Uterus (tissue), 3 donors: ENCODE measurements at regions not wholly inside any gene's neighbourhood (a gene's known extent, or its start where the extent isn't known, plus 50 kb on each side); places are given as distances from the start of the nearest gene placed in this dataset.

Experiments used
- DNase-seq, 2 donors: peaks; one replicate each; pipeline ENCODE4 v3.0.0-alpha.2; 2019 to 2020
- H3K27ac ChIP-seq, 2 donors: fragments of 200-600 bp; sonication (generic); 1 replicate in 1 of 2; 2 replicates in 1 of 2; pipeline ENCODE4 v1.5.1; 2016 to 2018
- H3K27me3 ChIP-seq, 2 donors: fragments of 200-600 bp; sonication (generic); one replicate each; pipeline ENCODE4 v1.5.1; 2018 to 2019; ENCODE audit warnings: control low read depth in 1 of 2
- H3K36me3 ChIP-seq, 2 donors: fragments of 200-600 bp; sonication (generic); one replicate each; pipeline ENCODE4 v1.5.1; 2019; ENCODE audit warnings: control low read depth in 1 of 2
- H3K4me1 ChIP-seq, 2 donors: fragments of 200-600 bp; sonication (generic); one replicate each; pipeline ENCODE4 v1.5.1; 2018 to 2019; ENCODE audit warnings: control low read depth in 1 of 2
- H3K4me3 ChIP-seq, 2 donors: fragments of 200-600 bp; sonication (generic); 1 replicate in 1 of 2; 2 replicates in 1 of 2; pipeline ENCODE4 v1.5.1; 2018 to 2019; ENCODE audit warnings: mild to moderate bottlenecking in 1 of 2
- H3K9me3 ChIP-seq, 2 donors: fragments of 200-600 bp; sonication (generic); one replicate each; pipeline ENCODE4 v1.5.1; 2019; ENCODE audit warnings: control low read depth in 1 of 2
- CTCF ChIP-seq, 4 experiments: fragments of 200-600 bp in 2 of 4; fragments of 450-650 bp in 2 of 4; sonication (generic) in 2 of 4; IDR thresholded peaks; one replicate each; pipeline ENCODE4 v1.5.1; 2016 to 2019; ENCODE audit warnings: antibody characterized with exemption in 4 of 4, mild to moderate bottlenecking in 2 of 4, moderate library complexity in 1 of 4
- POLR2A ChIP-seq, 2 donors: fragments of 450-650 bp; IDR thresholded peaks; one replicate each; pipeline ENCODE4 v1.6.1; 2016; ENCODE audit warnings: antibody characterized with exemption in 2 of 2, mild to moderate bottlenecking in 1 of 2, moderate library complexity in 1 of 2
- intact Hi-C: fragments of 100-400 bp; cut with DNase I; formaldehyde crosslinking; loops from one replicate; pipeline ENCODE4 v1.15.1; 2023; ENCODE audit warnings: low total_unique reads
- donor health status: DM: yes; HTN: yes; CAD: no.

DNA sequence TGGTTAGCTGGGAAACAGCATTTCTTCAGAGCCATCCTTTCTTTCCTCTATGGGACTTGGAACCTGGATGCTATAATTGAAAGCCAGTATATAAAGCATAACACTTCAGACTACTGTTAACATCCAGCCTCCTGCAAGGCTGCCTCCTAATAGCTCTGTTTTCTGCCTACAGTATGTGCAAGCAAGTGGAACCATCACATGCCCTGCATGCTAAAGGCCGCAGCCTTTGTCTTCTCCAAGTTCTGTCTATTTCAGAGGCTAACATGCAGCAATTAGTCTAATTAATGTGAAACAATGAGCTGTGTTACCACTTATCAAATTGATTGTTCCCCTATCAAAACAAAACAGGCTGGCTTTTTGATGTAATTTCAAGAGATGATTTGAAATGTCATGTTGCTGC is 82.7 kb upstream of the ESRRG start:
- TF ChIP-seq CTCF (IDR thresholded peaks at IDR 0.05) (no peak), POLR2A (IDR thresholded peaks at IDR 0.05) (no peak)
- Histone ChIP-seq H3K4me1 (no peaks in the 10 kb centered on the region), H3K4me3 (no peak overlapping the region), H3K9me3 (no peaks in the 10 kb centered on the region), H3K27ac (no peak overlapping the region), H3K36me3 (no peaks in the 10 kb centered on the region), H3K27me3 (no peaks in the 10 kb centered on the region)
- intact Hi-C loops = no loop called here
- no peak for DNase-seq

DNA sequence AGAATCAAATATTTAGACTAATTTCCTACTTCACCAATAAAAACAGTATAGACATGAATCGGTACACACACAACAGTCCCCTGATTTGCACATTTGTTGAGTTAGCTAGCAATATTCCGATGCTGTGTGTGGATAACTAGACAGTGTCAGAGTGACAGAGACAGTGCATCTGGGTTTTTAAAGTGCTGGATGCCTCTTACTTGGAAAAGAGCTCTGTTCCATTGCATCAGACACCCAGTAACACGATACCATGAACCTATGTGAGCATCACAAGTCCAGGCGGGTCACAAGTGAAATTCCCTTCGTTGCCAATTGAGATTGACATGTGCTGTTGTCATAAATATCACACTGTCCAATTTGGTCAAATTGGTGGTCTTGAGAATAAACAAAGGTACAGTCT is 82.0 kb upstream of the ESRRG start:
- no peaks in the 10 kb centered on the region for H3K4me1 ChIP-seq
- TF ChIP-seq POLR2A (IDR thresholded peaks at IDR 0.05) (no peak), CTCF (IDR thresholded peaks at IDR 0.05) (no peak)
- no peaks in the 10 kb centered on the region for H3K9me3 ChIP-seq
- H3K27ac ChIP-seq = no peak overlapping the region
- no peaks in the 10 kb centered on the region for H3K36me3 ChIP-seq
- DNase-seq = no peak
- H3K27me3 ChIP-seq = no peaks in the 10 kb centered on the region
- no peak overlapping the region for H3K4me3 ChIP-seq
- intact Hi-C loops = no loop called here

GRCh38 chr1:216804111-216804510 is 80.9 kb upstream of the ESRRG start:
- no peak for DNase-seq
- TF ChIP-seq CTCF (IDR thresholded peaks at IDR 0.05) (no peak), POLR2A (IDR thresholded peaks at IDR 0.05) (no peak)
- H3K9me3 ChIP-seq = no peaks in the 10 kb centered on the region

DNA sequence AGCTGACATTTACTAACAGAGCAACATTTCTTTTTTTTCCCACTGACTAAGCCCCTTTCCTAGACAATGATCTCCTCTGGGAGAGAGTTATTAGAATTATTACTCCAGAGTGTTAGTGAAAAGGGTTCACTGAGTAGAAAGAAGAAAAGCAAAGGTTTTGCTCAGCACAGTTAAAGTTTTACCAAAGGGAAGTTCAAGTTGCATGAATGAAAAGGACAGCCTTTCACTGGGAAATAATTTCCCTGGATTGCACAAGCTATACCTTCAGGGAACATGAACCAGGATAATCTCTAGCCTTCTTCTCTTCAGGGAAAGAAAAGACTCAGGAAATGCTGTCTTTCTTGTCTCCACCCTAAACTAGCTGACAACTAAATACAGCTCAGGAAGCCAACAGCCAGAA is 71.4 kb upstream of the ESRRG start:
- no peak for DNase-seq
- Histone ChIP-seq H3K27me3 (no peaks in the 10 kb centered on the region), H3K9me3 (no peaks in the 10 kb centered on the region), H3K36me3 (no peaks in the 10 kb centered on the region), H3K27ac (no peak overlapping the region), H3K4me3 (no peak overlapping the region), H3K4me1 (no peaks in the 10 kb centered on the region)
- intact Hi-C loops = no loop called here
- TF ChIP-seq POLR2A (IDR thresholded peaks at IDR 0.05) = no peak
- TF ChIP-seq CTCF (IDR thresholded peaks at IDR 0.05) = no peak

More at GRCh38 chr1:216804111-216804510, 80.9 kb upstream of the ESRRG start:
- no peak overlapping the region for H3K27ac ChIP-seq
- H3K36me3 ChIP-seq = no peaks in the 10 kb centered on the region
- no peaks in the 10 kb centered on the region for H3K4me1 ChIP-seq
- intact Hi-C loops = no loop called here
- H3K27me3 ChIP-seq = no peaks in the 10 kb centered on the region
- no peak overlapping the region for H3K4me3 ChIP-seq

- H3K4me3 ChIP-seq = no peak overlapping the region
- H3K27me3 ChIP-seq = no peaks in the 10 kb centered on the region
- intact Hi-C loops = no loop called here
- no peaks in the 10 kb centered on the region for H3K4me1 ChIP-seq
- no peak for TF ChIP-seq POLR2A (IDR thresholded peaks at IDR 0.05)
- TF ChIP-seq CTCF (IDR thresholded peaks at IDR 0.05) = no peak
- no peak for DNase-seq
- H3K27ac ChIP-seq = no peak overlapping the region
- H3K36me3 ChIP-seq = no peaks in the 10 kb centered on the region
- H3K9me3 ChIP-seq = no peaks in the 10 kb centered on the region
Observed at GRCh38 chr1:216793973-216794372, 70.7 kb upstream of the ESRRG start.
